GM18907 (cell line): ENCODE measurements at regions not wholly inside any gene's neighbourhood (a gene's known extent, or its start where the extent isn't known, plus 50 kb on each side); places are given as distances from the start of the nearest gene placed in this dataset.

ENCODE experiments used
- ATAC-seq: cut with Tn5 transposase; IDR thresholded peaks from one replicate; pipeline ENCODE4 v1.9.1; 2021; ENCODE audit warnings: mild to moderate bottlenecking, moderate library complexity; ENCODE audit not compliant: unreplicated experiment

DNA sequence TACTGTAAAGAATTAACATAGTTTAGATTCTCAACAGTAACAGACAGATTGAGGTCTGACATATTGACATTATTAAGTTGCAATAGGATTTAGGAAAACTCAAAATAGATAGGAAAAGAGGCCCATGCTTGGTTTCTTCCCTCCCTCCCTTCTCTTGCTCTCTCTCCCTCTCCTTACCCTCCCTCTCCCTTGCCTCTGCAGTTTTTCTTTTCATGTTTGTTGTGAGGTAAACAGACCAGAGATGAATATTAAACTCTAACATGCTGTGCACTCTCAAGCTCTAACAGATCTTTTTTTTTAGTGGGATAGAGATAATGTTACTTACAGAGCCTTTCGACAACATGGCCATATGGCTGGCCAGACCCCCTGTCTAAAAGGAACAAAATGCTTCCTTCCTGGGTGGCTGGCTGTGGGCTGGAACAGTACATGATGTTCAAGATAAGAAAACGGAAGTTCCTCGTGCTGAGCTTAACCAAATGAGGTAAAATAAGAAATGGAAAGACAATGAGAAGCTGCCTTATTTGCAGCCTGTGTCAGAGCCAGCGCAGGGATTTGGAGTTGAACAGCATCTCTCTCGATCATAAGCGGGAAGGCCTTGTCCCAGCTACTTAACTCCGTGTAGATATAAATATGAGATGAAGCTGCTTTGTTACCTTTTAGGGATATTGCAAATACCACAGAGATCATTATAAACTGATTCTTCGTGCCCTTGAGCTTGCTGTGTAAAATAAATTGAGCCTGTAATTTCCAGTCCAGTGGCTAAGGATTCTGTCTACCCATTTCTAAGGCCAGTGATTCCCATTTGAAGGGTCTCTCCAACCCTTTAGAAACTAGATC, 391.9 kb upstream of the NPVF start:
- no peak for ATAC-seq

DNA sequence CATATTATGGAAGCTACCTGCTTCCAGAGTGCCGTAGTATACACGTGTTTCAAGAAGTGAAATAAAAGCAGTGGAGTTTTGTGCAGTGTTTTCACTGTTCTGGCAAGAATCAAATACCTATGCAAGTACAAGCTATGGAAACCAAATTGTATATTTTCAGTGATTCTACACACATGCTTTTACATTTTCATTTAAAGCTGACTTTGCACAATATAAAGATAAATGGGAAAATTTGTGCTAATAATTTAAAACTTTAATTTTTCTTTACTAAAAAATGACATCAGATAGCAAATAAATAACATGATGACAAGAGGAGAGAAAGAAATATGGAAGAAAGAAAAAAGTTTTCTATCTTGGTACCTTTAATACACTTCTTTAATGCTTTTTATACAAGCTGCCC, 393.7 kb upstream of the NPVF start:
- ATAC-seq, result no peak

- ATAC-seq, result no peak
Observed at GRCh38 chr7:25622695-25623094, 394.4 kb upstream of the NPVF start.

- ATAC-seq, result no peak
Observed at GRCh38 chr7:25624051-25624450, 395.8 kb upstream of the NPVF start.

DNA sequence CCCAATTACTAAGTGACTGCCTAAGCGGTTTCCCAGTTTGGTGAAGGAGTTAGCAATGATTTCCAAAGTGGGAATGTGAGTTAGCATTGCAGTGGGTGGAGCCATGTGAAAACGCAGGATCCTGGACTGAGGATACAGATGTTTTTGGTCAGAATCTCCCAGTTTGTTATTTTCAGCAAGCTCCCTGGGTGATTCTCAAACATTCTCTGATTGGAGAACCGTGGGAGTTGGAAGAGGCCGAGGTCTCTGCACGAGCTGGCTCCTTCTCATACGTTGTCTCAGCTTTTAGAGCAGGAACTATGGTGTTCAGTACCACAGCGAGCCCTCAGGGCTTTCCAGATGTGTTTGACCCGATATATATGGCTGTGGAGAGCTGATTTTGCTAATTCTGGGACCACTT, 396.5 kb upstream of the NPVF start:
- ATAC-seq, result no peak

GRCh38 chr7:25625306-25625992, 397.2 kb upstream of the NPVF start:
- ATAC-seq, result no peak

DNA sequence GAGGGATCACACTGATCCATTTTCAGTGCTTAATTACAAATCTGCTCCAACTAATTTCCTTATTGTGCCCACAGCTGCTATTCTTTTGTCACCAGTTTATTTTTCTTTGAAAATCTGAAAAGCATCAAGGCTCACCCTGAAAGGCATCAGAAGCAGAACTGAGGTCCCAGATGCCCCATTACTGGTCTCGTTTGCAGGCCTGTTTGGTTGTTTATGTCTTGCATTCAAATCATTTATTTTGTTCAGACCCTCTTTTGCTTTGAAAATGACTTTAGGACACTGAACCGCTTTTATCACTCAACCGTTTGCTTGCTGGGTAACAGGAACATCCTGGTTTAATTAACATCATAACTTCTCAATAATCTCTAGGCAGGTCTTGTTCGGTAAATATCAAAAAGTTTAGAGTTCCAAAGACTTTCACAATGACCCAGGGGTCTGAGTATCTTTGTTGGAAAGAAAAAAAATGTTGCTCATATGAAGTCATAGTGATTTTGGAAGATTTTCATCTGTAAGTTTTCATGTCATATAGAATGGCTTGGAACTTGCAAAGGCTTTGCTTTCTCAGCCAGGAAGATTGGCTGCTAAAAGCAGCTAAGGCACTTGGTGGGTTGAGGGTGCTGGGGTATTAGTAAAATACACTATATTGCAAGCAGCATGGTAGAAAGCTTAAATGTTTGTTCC, 398.3 kb upstream of the NPVF start:
- ATAC-seq, result no peak

GRCh38 chr7:25628446-25628845, 400.2 kb upstream of the NPVF start:
- no peak for ATAC-seq

DNA sequence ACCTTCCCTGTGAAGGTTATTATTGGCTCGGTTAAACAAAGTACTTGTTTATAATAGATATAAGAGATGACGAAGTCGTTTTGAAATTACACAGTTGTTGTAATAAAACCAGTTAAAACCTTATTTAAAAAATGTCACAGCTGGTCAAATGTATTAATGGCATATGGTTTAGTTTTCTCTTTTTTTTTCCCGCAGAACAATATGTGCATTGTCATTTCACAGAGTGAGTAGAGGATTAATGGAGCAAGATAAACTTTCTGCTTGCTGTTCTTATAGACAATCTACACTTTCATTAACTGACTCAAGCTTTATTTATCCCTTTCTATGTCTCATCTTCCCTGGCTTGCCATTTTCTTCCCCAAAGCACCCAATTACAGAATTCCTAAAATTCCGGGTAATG, 404.3 kb upstream of the NPVF start:
- ATAC-seq, result no peak

- no peak for ATAC-seq
Observed at GRCh38 chr7:25633426-25634036, 405.2 kb upstream of the NPVF start.

GRCh38 chr7:25636168-25636567, 407.9 kb upstream of the NPVF start:
- no peak for ATAC-seq

- no peak for ATAC-seq
Observed at GRCh38 chr7:25636871-25637283, 408.6 kb upstream of the NPVF start.

- no peak for ATAC-seq
Observed at GRCh38 chr7:25638068-25638467, 409.8 kb upstream of the NPVF start.

DNA sequence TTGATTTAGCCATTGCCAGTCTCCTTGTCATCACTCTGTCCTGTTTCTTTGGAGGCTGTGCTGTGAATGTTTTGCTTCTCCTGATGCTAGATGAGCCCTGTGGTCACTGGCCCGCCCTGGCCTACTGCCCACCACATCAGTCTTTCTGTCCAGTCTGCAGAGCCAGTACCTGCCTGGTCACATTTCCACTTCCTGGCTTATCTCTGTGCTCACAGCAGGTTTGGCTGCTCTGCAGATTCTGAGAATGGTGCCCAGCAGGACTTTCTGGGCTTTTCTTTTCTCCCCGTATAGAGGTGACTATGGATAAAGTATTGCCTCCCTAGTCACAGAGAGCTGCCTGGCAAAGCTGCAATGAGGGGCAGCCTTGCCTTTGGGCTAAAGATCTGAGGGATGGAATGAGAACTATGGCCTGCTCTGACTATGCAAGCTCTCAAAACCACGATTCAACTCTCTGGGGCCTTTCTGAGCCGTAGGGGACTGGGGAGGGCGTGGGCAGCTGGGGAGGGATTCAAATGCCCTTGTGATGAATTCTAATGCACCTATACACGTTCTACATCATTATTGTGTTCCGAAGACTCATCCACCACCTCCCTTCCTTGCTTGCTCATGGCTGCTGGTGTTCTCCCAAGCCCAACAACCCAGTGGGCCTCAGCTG, 410.4 kb upstream of the NPVF start:
- no peak for ATAC-seq

- ATAC-seq, result no peak
Observed at GRCh38 chr7:25642849-25643248, 414.6 kb upstream of the NPVF start.

DNA sequence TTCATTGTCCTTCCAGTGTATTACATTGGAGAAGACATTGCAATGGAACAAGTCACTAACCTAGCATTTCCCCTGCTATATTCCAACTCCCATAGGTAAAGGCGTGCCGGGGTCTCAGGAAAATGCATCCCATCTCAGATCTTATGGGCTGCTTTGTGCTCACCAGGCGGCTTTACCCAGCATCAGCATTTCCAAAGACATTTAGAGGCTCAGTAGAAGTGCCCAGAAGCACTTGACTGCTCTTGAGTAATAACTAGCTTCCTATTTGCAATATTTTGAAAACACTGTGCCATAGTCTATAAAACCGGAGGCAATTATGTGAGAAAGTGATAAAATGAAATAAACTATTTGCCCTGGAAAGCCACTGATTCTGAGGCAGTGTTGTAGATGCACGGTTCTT, 415.0 kb upstream of the NPVF start:
- no peak for ATAC-seq

DNA sequence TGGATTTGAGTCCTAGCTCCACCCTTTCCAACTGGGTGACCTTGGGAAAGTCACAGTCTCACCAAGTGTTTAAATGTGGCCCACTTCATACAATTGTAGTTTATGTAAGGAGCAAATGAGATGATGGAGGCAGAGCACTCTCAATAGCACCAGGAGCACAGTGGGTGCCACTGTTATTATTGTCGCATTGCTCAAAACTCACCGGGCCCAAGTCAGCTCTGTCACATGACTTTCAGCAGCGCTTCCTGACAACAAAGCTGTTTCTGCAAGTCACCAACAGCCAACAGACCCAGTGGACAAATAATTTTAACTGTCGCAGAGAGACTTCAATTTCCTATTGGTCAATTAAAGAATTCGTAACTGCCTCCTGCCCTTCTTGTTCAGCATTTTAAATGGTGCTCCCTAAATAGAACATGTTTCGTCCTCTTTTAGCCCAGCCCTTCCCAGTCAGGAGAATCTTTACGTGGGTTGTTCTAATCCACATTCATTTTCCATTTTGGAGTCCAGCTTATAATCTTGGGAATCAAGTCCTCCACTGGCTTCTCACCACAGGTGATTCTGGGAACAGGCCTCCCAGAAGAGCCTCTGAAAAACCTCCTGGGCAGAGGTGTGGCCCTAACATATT, 415.6 kb upstream of the NPVF start:
- no peak for ATAC-seq

GRCh38 chr7:25646726-25647413, 418.6 kb upstream of the NPVF start:
- no peak for ATAC-seq

- no peak for ATAC-seq
Observed at GRCh38 chr7:25647872-25648271, 419.6 kb upstream of the NPVF start.

DNA sequence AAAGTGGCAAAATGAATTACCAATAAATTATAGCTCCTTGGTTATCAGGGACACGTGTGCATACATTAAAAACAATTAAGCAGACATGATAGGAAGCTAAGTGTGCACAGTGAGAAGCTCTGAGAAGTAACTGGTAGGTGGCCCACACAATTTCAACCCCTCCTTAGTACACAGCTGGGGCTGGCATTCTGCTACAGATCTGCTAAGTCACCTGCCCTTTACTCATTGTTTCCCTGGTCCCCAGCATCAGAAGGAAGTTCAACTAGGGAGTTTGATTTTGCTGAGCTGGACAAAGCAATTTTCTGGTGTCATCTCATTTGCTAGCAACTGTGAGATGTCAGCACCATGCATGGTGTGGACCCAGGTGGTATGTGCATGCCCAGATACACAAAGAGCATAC, 424.1 kb upstream of the NPVF start:
- ATAC-seq, result no peak
